IPS-NIHi7 (cell line): ENCODE measurements at regions not wholly inside any gene's neighbourhood (a gene's known extent, or its start where the extent isn't known, plus 50 kb on each side); places are given as distances from the start of the nearest gene placed in this dataset.
"Not testable (repeated sequence)": the region's sequence is repeated elsewhere in the genome, so short reads cannot be mapped to it uniquely, and the experiment has no call there.

Source experiments
- DNase-seq: peaks from one replicate; pipeline ENCODE4 v3.0.0; 2012; ENCODE audit warnings: mixed read lengths; ENCODE audit errors: extremely low spot score

- DNase-seq: no peak
Measured at GRCh38 chr6:145093226-145093625, 642.1 kb downstream of the EPM2A start.

GRCh38 chr6:145096846-145097245 lies 638.5 kb downstream of the EPM2A start:
- no peak for DNase-seq

GRCh38 chr6:145098127-145098526 lies 637.2 kb downstream of the EPM2A start:
- not testable (repeated sequence) for DNase-seq

GRCh38 chr6:145099713-145100112 lies 635.6 kb downstream of the EPM2A start:
- no peak for DNase-seq

GRCh38 chr6:145110109-145110508 lies 625.2 kb downstream of the EPM2A start:
- DNase-seq: no peak

GRCh38 chr6:145111407-145111806 lies 623.9 kb downstream of the EPM2A start:
- DNase-seq: not testable (repeated sequence)

GRCh38 chr6:145112711-145113148 lies 622.6 kb downstream of the EPM2A start:
- DNase-seq: no peak

- DNase-seq: no peak
Measured at GRCh38 chr6:145115638-145116037, 619.7 kb downstream of the EPM2A start.

- no peak for DNase-seq
Measured at GRCh38 chr6:145116591-145117178, 618.6 kb downstream of the EPM2A start.

- DNase-seq: no peak
Measured at GRCh38 chr6:145118224-145118623, 617.1 kb downstream of the EPM2A start.

GRCh38 chr6:145119081-145119480 lies 616.2 kb downstream of the EPM2A start:
- no peak for DNase-seq

- DNase-seq: no peak
Measured at GRCh38 chr6:145132709-145133108, 602.6 kb downstream of the EPM2A start.

- no peak for DNase-seq
Measured at GRCh38 chr6:145135702-145136101, 599.6 kb downstream of the EPM2A start.

- no peak for DNase-seq
Measured at GRCh38 chr6:145137425-145137824, 597.9 kb downstream of the EPM2A start.

GRCh38 chr6:145138469-145139139 lies 596.7 kb downstream of the EPM2A start:
- no peak for DNase-seq

GRCh38 chr6:145139140-145139850 lies 596.0 kb downstream of the EPM2A start:
- DNase-seq: no peak

GRCh38 chr6:145139895-145140294 lies 595.4 kb downstream of the EPM2A start:
- no peak for DNase-seq

GRCh38 chr6:145141572-145141971 lies 593.7 kb downstream of the EPM2A start:
- DNase-seq: no peak

GRCh38 chr6:145142958-145143357 lies 592.4 kb downstream of the EPM2A start:
- DNase-seq: no peak

GRCh38 chr6:145143379-145143778 lies 591.9 kb downstream of the EPM2A start:
- DNase-seq: no peak

- no peak for DNase-seq
Measured at GRCh38 chr6:145147559-145147958, 587.8 kb downstream of the EPM2A start.

- DNase-seq: no peak
Measured at GRCh38 chr6:145147981-145148749, 587.2 kb downstream of the EPM2A start.
